ENCODE measurements at regions not wholly inside any gene's neighbourhood (a gene's known extent, or its start where the extent isn't known, plus 50 kb on each side); places are given as distances from the start of the nearest gene placed in this dataset.

DNA sequence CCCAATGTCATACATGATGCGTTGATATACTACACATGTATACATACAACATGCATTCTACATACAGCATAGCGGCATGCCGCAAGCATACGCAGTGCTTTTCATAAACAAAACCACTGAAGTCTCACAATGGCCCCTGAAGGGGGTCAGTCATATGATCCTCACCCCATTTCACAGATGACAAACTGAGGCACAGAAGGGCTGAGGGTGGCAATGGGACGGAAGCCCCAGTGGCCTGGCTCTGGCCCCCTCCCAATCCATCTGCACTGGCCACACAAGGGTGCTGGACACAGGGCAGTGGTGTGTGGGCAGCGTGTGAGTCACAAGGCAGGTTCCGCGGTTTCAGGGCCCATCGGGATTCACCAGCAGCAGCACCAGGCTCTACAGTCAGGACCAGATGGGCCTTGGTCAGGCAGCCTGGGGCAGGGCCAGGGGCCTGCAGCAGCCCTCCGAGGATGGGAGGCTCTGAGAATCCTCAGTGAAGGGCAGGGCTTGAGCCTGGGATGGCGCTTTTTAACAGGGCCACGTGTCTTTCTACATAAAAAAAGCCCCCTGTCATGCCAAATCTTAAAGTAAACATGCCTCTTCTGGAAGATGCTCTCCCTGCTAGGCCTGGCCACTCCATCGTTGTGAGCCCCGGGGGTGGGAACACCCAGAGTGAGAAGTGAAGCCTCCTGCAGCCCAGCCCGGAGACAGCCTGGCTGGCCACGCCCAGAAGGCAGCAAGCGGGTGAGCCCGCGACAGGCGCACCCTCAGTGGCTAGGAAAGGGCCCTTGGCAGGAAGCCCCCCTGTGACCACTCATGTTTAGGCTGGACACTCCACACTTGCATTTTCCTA, 206.5 kb downstream of the CTTN start (continued):
- TF ChIP-seq, protein P1, sequence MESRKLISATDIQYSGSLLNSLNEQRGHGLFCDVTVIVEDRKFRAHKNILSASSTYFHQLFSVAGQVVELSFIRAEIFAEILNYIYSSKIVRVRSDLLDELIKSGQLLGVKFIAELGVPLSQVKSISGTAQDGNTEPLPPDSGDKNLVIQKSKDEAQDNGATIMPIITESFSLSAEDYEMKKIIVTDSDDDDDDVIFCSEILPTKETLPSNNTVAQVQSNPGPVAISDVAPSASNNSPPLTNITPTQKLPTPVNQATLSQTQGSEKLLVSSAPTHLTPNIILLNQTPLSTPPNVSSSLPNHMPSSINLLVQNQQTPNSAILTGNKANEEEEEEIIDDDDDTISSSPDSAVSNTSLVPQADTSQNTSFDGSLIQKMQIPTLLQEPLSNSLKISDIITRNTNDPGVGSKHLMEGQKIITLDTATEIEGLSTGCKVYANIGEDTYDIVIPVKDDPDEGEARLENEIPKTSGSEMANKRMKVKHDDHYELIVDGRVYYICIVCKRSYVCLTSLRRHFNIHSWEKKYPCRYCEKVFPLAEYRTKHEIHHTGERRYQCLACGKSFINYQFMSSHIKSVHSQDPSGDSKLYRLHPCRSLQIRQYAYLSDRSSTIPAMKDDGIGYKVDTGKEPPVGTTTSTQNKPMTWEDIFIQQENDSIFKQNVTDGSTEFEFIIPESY (IDR thresholded peaks at IDR 0.05; ENCODE audit: extremely low read depth, insufficient replicate concordance, low read length), result no peak

DNA sequence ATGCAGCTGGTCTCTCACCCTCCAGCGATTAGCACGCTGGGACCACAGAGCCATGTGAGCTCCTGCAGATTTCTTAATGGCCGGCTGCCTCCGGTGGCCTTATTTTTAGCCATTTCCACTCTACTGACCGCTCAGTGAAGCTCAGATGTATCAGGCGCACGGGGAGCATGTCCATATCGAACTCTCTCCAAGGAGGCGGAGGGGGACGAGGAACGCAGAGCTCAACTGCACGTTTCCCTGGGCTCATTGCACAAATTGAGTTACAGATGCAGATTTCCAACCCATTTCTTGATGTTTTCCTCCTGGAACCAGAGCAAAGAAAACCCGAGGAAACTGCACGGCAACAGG, 207.1 kb downstream of the CTTN start:
- H3K27me3 ChIP-seq (ENCODE audit: insufficient read depth, low read length), result no peaks in the 10 kb centered on the region
- no peaks in the 10 kb centered on the region for H3K4me1 ChIP-seq (ENCODE audit: control insufficient read depth in 1 of 2, insufficient read depth in 2 of 2, low read length in 2 of 2)
- CTCF ChIA-PET, result no interaction called here
- no peak overlapping the region for H2AFZ ChIP-seq (ENCODE audit: low read depth, low read length, poor library complexity, severe bottlenecking)
- H4K20me1 ChIP-seq (ENCODE audit: insufficient read depth), result no peaks in the 10 kb centered on the region
- TF ChIP-seq EZH2phosphoT487 (IDR thresholded peaks at IDR 0.05; ENCODE audit: borderline replicate concordance) (no peak), SIN3A (IDR thresholded peaks at IDR 0.05; ENCODE audit: low read depth) (no peak), JUND (IDR thresholded peaks at IDR 0.05) (no peak), EZH2 (IDR thresholded peaks at IDR 0.05) (no peak), ELF1 (IDR thresholded peaks at IDR 0.05; ENCODE audit: borderline replicate concordance, low read depth) (no peak), POLR2A (IDR thresholded peaks at IDR 0.05; ENCODE audit: borderline replicate concordance, extremely low read depth, insufficient read depth, insufficient read length) (no peak)
- TF ChIP-seq, protein P2, sequence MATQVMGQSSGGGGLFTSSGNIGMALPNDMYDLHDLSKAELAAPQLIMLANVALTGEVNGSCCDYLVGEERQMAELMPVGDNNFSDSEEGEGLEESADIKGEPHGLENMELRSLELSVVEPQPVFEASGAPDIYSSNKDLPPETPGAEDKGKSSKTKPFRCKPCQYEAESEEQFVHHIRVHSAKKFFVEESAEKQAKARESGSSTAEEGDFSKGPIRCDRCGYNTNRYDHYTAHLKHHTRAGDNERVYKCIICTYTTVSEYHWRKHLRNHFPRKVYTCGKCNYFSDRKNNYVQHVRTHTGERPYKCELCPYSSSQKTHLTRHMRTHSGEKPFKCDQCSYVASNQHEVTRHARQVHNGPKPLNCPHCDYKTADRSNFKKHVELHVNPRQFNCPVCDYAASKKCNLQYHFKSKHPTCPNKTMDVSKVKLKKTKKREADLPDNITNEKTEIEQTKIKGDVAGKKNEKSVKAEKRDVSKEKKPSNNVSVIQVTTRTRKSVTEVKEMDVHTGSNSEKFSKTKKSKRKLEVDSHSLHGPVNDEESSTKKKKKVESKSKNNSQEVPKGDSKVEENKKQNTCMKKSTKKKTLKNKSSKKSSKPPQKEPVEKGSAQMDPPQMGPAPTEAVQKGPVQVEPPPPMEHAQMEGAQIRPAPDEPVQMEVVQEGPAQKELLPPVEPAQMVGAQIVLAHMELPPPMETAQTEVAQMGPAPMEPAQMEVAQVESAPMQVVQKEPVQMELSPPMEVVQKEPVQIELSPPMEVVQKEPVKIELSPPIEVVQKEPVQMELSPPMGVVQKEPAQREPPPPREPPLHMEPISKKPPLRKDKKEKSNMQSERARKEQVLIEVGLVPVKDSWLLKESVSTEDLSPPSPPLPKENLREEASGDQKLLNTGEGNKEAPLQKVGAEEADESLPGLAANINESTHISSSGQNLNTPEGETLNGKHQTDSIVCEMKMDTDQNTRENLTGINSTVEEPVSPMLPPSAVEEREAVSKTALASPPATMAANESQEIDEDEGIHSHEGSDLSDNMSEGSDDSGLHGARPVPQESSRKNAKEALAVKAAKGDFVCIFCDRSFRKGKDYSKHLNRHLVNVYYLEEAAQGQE (IDR thresholded peaks at IDR 0.05; ENCODE audit: low read depth), result no peak
- TF ChIP-seq, protein P1 (IDR thresholded peaks at IDR 0.05; ENCODE audit: extremely low read depth, insufficient replicate concordance, low read length), result no peak
- H3K27ac ChIP-seq (ENCODE audit: low read depth, low read length), result no peak overlapping the region
- intact Hi-C loops (cut with micrococcal nuclease), result no loop called here
- no peaks in the 10 kb centered on the region for H3K9me2 ChIP-seq (ENCODE audit: insufficient read depth)
- ATAC-seq (no peak), DNase-seq (ENCODE audit: low read depth, low spot score) (no peak)
- H3K36me3 ChIP-seq (ENCODE audit: control insufficient read depth in 1 of 2, insufficient read depth in 2 of 2, low read length in 2 of 2), result no peaks in the 10 kb centered on the region
- no peak overlapping the region for H3K4me2 ChIP-seq (ENCODE audit: low read length)
- H3K79me2 ChIP-seq (ENCODE audit: insufficient read depth, low read length), result no peaks in the 10 kb centered on the region
- no peaks in the 10 kb centered on the region for H3K9me3 ChIP-seq (ENCODE audit: control insufficient read depth in 1 of 2, insufficient read depth in 1 of 2, low read depth in 1 of 2, low read length in 2 of 2)
- no peak overlapping the region for H3K4me3 ChIP-seq (replicated peaks in 1 of 2; ENCODE audit: low read depth in 1 of 2, low read length in 2 of 2)
- no TSS peak for BruUV-seq (replicated peaks)
- RAD21 ChIA-PET (ENCODE audit: low non-redundant PET in 1 of 2, low total read pairs in 2 of 2, uncharacterized antibody in 2 of 2, unreplicated experiment in 2 of 2), result no interaction called here
- POLR2A ChIA-PET, result no interaction called here
- no peak overlapping the region for H3K9ac ChIP-seq (ENCODE audit: low read length)
